Smooth muscle cell (in vitro differentiated cells): ENCODE measurements at regions not wholly inside any gene's neighbourhood (a gene's known extent, or its start where the extent isn't known, plus 50 kb on each side); places are given as distances from the start of the nearest gene placed in this dataset.

ENCODE experiments used
- DNase-seq: peaks from one replicate; lab custom pipeline; 2025; ENCODE audit not compliant: unreplicated experiment; lab: John Stamatoyannopoulos, UW
- H2AFZ ChIP-seq: fragments of 200-600 bp; sonication (generic); 2 replicates; pipeline ENCODE4 v1.6.0; 2016; ENCODE audit warnings: antibody characterized with exemption, low read depth, mild to moderate bottlenecking
- H3F3A ChIP-seq: fragments of 200-600 bp; sonication (generic); 2 replicates; pipeline ENCODE4 v1.6.0; 2017; ENCODE audit warnings: antibody characterized with exemption, low read depth
- H3K27ac ChIP-seq: fragments of 200-600 bp; sonication (generic); 2 replicates; pipeline ENCODE4 v1.5.1; 2016; ENCODE audit warnings: low read depth, mild to moderate bottlenecking
- H3K27me3 ChIP-seq: fragments of 200-600 bp; sonication (generic); 2 replicates; pipeline ENCODE4 v1.6.1; 2016; ENCODE audit warnings: low read depth, mild to moderate bottlenecking
- H3K36me3 ChIP-seq: fragments of 200-600 bp; sonication (generic); 2 replicates; pipeline ENCODE4 v1.5.1; 2016; ENCODE audit warnings: low read depth
- H3K4me1 ChIP-seq: fragments of 200-600 bp; sonication (generic); 2 replicates; pipeline ENCODE4 v1.5.1; 2016; ENCODE audit warnings: low read depth
- H3K4me2 ChIP-seq: fragments of 200-600 bp; sonication (generic); 2 replicates; pipeline ENCODE4 v1.6.0; 2016; ENCODE audit warnings: mild to moderate bottlenecking
- H3K4me3 ChIP-seq: fragments of 200-600 bp; sonication (generic); 2 replicates; pipeline ENCODE4 v1.5.1; 2016; ENCODE audit warnings: mild to moderate bottlenecking
- H3K79me2 ChIP-seq: fragments of 200-600 bp; sonication (generic); 2 replicates; pipeline ENCODE4 v1.6.0; 2016; ENCODE audit warnings: low read depth, mild to moderate bottlenecking
- H3K9ac ChIP-seq: fragments of 200-600 bp; sonication (generic); 2 replicates; pipeline ENCODE4 v1.6.0; 2016; ENCODE audit warnings: low read depth
- H3K9me3 ChIP-seq: fragments of 200-600 bp; sonication (generic); replicated peaks from 2 replicates; pipeline ENCODE4 v1.5.1; 2016; ENCODE audit warnings: low read depth
- H4K20me1 ChIP-seq: fragments of 200-600 bp; sonication (generic); 2 replicates; pipeline ENCODE4 v1.6.0; 2016; ENCODE audit warnings: low read depth
- WGBS: methylation state at CpG from one replicate; pipeline ENCODE4 v1.1.7; 2016; ENCODE audit warnings: low lambda C conversion rate; 5-methylcytosine and 5-hydroxymethylcytosine counted together
- TF ChIP-seq, protein P1 (sequence below): fragments of 200-600 bp; sonication (generic); IDR thresholded peaks from 2 replicates; pipeline ENCODE4 v1.5.1; 2017; ENCODE audit warnings: borderline replicate concordance, mild to moderate bottlenecking, antibody characterized with exemption; ENCODE audit not compliant: insufficient read depth, poor library complexity, severe bottlenecking

DNA sequence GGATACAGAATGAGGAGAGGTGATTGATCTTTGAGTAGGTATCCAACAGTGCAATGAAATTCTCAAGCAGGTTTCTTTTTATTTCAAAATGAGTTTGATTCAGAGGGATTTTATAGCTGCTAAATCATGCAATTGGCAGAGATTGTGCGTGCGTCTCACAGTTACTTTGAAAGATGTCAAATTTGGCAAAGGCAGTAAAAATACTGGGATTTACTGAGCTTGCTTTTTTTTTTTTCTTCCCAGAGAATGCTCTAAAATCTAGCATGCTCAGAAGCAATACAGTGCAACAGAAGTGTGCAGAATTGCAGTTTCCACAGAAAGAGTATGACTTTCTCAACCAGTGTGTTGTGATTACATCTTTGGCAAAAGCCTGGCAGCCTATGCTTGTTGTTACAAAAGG, 410.7 kb upstream of the GOT2 start:
- no peaks in the 10 kb centered on the region for H4K20me1 ChIP-seq
- H3K9me3 ChIP-seq: no peaks in the 10 kb centered on the region
- no peaks in the 10 kb centered on the region for H3F3A ChIP-seq
- H3K4me1 ChIP-seq: no peaks in the 10 kb centered on the region
- DNase-seq: no peak
- no peak overlapping the region for H2AFZ ChIP-seq
- peaks cover 4% of the 10 kb centered on the region for H3K27me3 ChIP-seq
- no peak overlapping the region for H3K4me3 ChIP-seq
- no peaks in the 10 kb centered on the region for H3K36me3 ChIP-seq
- TF ChIP-seq, protein P1, sequence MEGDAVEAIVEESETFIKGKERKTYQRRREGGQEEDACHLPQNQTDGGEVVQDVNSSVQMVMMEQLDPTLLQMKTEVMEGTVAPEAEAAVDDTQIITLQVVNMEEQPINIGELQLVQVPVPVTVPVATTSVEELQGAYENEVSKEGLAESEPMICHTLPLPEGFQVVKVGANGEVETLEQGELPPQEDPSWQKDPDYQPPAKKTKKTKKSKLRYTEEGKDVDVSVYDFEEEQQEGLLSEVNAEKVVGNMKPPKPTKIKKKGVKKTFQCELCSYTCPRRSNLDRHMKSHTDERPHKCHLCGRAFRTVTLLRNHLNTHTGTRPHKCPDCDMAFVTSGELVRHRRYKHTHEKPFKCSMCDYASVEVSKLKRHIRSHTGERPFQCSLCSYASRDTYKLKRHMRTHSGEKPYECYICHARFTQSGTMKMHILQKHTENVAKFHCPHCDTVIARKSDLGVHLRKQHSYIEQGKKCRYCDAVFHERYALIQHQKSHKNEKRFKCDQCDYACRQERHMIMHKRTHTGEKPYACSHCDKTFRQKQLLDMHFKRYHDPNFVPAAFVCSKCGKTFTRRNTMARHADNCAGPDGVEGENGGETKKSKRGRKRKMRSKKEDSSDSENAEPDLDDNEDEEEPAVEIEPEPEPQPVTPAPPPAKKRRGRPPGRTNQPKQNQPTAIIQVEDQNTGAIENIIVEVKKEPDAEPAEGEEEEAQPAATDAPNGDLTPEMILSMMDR: no peak
- WGBS: 95% methylated on average over 2 of the region's 2 CpGs
- H3K9ac ChIP-seq: no peak overlapping the region
- no peaks in the 10 kb centered on the region for H3K79me2 ChIP-seq
- H3K4me2 ChIP-seq: no peak overlapping the region
- H3K27ac ChIP-seq: no peak overlapping the region

DNA sequence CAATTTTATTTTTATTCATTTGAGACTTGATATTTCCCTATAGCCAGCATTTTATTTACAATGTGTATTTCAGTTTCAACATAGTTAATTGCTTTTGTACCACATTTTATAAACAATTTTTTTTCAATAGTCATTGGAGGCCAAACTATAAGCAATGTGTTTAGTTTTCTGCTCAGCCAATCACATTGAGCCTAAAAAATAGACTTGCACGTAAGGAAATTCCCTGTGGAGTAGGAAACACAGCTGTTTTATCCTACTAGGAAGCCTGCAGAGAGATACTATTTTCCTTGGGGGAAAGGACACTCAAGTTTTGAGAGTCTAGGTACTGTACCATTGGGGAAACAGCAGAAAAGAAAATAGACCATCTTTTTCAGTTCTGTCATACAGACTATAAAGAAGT, 410.2 kb upstream of the GOT2 start:
- no peaks in the 10 kb centered on the region for H3K9me3 ChIP-seq
- no peak overlapping the region for H3K4me2 ChIP-seq
- no peaks in the 10 kb centered on the region for H4K20me1 ChIP-seq
- H3K4me3 ChIP-seq: no peak overlapping the region
- H3K9ac ChIP-seq: no peak overlapping the region
- no peak overlapping the region for H2AFZ ChIP-seq
- H3K4me1 ChIP-seq: no peaks in the 10 kb centered on the region
- H3K27me3 ChIP-seq: peaks cover 4% of the 10 kb centered on the region
- DNase-seq: no peak
- no peak overlapping the region for H3K27ac ChIP-seq
- H3K36me3 ChIP-seq: no peaks in the 10 kb centered on the region
- no peaks in the 10 kb centered on the region for H3K79me2 ChIP-seq
- WGBS: 88% methylated on average over 1 of the region's 1 CpG
- no peaks in the 10 kb centered on the region for H3F3A ChIP-seq
- TF ChIP-seq, protein P1: no peak

DNA sequence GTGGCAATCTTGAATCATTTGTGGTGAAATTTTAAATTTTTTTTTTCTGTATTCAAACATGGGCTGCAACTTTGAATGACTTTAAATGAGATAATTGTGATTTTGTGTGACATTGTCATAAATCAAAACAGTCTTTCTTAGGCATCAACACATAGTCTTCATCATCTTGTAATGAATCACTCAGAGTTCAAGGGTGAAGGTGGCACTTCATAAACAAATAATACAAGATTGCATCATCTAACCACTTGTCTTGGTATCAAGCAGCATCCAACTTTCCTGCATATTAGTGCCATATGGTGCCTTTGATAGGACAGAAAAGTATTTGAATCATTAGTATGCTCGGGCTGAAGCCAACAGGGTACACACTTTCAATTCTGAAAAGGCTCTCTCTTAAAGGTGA, 392.4 kb upstream of the GOT2 start:
- TF ChIP-seq, protein P1: no peak
- no peak overlapping the region for H3K4me2 ChIP-seq
- no peaks in the 10 kb centered on the region for H3K79me2 ChIP-seq
- no peak for DNase-seq
- no peaks in the 10 kb centered on the region for H3K4me1 ChIP-seq
- H3K27me3 ChIP-seq: no peaks in the 10 kb centered on the region
- 94% methylated on average over 1 of the region's 1 CpG for WGBS
- no peak overlapping the region for H3K27ac ChIP-seq
- H3F3A ChIP-seq: no peaks in the 10 kb centered on the region
- no peaks in the 10 kb centered on the region for H3K36me3 ChIP-seq
- H3K4me3 ChIP-seq: no peak overlapping the region
- H4K20me1 ChIP-seq: no peaks in the 10 kb centered on the region
- no peak overlapping the region for H2AFZ ChIP-seq
- H3K9ac ChIP-seq: no peak overlapping the region
- no peaks in the 10 kb centered on the region for H3K9me3 ChIP-seq

DNA sequence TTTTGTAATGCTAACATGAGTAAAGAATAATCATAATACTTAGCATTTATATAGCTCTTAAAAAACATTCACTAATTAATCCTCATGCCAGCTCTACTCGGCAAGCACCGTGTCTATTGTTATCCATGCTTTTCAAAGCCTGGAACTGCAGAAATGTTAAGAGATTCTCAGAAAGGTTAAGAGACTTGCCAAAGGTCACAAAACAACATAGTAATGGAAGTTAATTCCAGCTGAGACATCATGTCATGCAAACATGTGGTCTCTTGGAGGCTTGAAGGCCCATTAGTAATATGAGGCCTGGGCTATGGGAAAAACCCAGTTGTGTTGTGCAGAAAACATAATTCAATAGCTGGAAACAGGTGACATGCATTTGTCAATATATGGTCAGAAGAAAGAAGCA, 389.9 kb upstream of the GOT2 start:
- Histone ChIP-seq H2AFZ (no peak overlapping the region), H3K36me3 (no peaks in the 10 kb centered on the region), H3K9ac (no peak overlapping the region), H3F3A (no peaks in the 10 kb centered on the region), H3K4me2 (no peak overlapping the region), H3K79me2 (no peaks in the 10 kb centered on the region), H3K4me1 (no peaks in the 10 kb centered on the region), H3K4me3 (no peak overlapping the region), H3K9me3 (no peaks in the 10 kb centered on the region), H3K27me3 (no peaks in the 10 kb centered on the region), H4K20me1 (no peaks in the 10 kb centered on the region), H3K27ac (no peak overlapping the region)
- 92% methylated on average over 2 of the region's 2 CpGs for WGBS
- no peak for DNase-seq
- TF ChIP-seq, protein P1: no peak
